ENCODE measurements at regions not wholly inside any gene's neighbourhood (a gene's known extent, or its start where the extent isn't known, plus 50 kb on each side); places are given as distances from the start of the nearest gene placed in this dataset.

DNA sequence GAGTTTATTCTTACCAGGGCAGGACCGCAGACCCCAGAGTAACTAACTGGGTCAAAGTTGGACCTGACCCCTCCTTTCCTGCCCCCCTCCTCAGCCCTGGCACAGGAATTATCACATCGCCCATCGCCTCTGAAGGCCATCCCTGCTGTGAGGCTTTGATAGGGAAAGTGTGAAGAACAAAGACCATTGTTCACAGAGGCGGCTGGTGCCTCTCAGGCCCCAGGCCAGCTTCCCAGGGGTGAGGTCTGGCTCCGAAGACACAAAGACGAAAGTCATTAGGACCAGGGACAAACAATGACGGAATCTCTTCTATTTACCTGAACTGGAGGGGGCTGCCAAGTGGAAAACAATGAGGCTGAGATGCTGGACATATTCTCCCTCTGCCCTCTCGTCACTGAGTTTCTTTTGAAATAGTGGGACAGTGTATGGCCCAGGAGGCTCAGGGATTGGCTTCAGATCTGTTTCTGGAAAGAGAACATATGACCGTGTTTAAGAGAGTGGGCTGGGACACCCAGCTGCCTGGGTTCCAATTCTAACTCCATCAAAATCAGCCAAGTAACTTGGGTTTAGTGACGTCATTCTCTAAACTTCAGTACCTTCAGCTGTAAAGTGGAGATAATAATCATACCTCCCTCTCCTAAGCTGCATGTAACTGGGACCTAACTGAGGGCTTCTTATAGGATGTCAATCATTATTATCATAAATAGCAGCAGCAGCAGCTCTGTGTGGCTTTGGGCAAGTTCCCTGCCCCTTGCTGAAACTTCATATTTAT is 769.4 kb downstream of the MED13L start:
- Histone ChIP-seq H3K4me1 (ENCODE audit: control insufficient read depth in 2 of 2, insufficient read depth in 2 of 2, low read length in 1 of 2) (peaks cover 0 to 4% of the 10 kb centered on the region in 2 donors), H3K4me3 (ENCODE audit: low read depth in 1 of 2, low read length in 2 of 2) (no peak overlapping the region), H3K27ac (ENCODE audit: low read depth in 2 of 2, low read length in 1 of 2) (no peak overlapping the region), H3K9me3 (ENCODE audit: control insufficient read depth in 2 of 2, insufficient read depth in 1 of 2, low read depth in 1 of 2, low read length in 1 of 2) (no peaks in the 10 kb centered on the region), H3K27me3 (ENCODE audit: control insufficient read depth in 1 of 2, insufficient read depth in 2 of 2, low read length in 2 of 2) (no peaks in the 10 kb centered on the region), H3K36me3 (ENCODE audit: control insufficient read depth in 2 of 2, insufficient read depth in 2 of 2, low read length in 1 of 2) (no peaks in the 10 kb centered on the region)
- 55 to 74% methylated on average over 10 of the region's 10 CpGs for WGBS, 2 donors

DNA sequence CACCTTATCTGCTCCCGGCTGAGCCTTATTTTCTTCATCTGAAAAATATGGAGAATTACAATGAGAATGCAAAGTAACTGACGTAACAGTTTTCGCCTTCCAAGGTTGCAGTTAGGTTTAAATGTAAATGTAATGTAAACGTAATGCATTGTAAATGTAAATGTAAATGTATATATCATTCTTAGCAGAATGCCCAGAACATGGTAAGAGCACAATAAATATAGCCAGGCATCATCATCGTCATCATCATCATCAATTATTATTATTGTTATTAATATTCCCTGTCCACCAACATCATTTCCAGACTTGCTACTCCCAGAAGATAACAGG is 770.0 kb downstream of the MED13L start:
- Histone ChIP-seq H3K4me3 (ENCODE audit: low read depth in 1 of 2, low read length in 2 of 2) (no peak overlapping the region), H3K27ac (ENCODE audit: low read depth in 2 of 2, low read length in 1 of 2) (no peak overlapping the region), H3K9me3 (ENCODE audit: control insufficient read depth in 2 of 2, insufficient read depth in 1 of 2, low read depth in 1 of 2, low read length in 1 of 2) (no peaks in the 10 kb centered on the region), H3K36me3 (ENCODE audit: control insufficient read depth in 2 of 2, insufficient read depth in 2 of 2, low read length in 1 of 2) (no peaks in the 10 kb centered on the region), H3K27me3 (ENCODE audit: control insufficient read depth in 1 of 2, insufficient read depth in 2 of 2, low read length in 2 of 2) (no peaks in the 10 kb centered on the region), H3K4me1 (ENCODE audit: control insufficient read depth in 2 of 2, insufficient read depth in 2 of 2, low read length in 1 of 2) (peaks cover 0 to 4% of the 10 kb centered on the region in 2 donors)
- WGBS, 2 donors = 81 to 87% methylated on average over 5 of the region's 5 CpGs

DNA sequence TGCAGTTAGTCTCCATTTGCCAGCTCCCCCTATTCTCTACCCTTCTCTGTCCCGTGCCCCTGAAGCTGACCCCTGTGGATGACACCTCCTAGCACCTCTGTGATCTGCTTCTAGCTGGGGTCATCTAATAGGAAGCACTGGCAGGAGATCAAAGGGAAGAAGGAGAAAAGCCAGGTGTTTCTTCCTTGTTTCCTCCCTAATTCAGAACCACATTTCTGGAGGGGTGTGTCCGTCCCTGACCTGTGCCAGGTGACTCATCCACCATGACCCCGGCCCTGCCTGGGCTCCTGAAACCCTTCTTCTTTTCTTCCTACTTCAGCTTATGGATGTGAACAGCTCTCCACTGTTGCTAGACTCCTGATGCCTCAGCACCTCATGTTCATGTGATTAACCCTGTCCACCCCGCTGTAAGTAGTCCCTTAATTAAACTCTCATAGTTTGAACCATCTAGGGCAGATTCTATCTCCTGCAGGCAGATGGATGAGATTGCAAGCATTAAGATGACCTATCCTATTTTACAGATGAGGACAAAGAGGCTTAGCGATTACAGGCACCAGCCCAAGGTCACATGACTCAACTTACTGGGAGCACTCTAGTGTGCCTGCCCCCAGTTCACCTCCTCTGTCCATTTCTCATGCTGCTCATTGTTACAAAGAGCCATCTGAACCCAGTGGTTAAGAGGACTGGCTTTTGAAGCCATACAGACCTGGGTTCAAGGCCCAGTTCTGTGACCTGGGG is 770.5 kb downstream of the MED13L start:
- no peak overlapping the region for H3K27ac ChIP-seq (ENCODE audit: low read depth in 2 of 2, low read length in 1 of 2)
- H3K36me3 ChIP-seq (ENCODE audit: control insufficient read depth in 2 of 2, insufficient read depth in 2 of 2, low read length in 1 of 2) = no peaks in the 10 kb centered on the region
- no peaks in the 10 kb centered on the region for H3K27me3 ChIP-seq (ENCODE audit: control insufficient read depth in 1 of 2, insufficient read depth in 2 of 2, low read length in 2 of 2)
- H3K4me3 ChIP-seq (ENCODE audit: low read depth in 1 of 2, low read length in 2 of 2) = no peak overlapping the region
- no peaks in the 10 kb centered on the region for H3K9me3 ChIP-seq (ENCODE audit: control insufficient read depth in 2 of 2, insufficient read depth in 1 of 2, low read depth in 1 of 2, low read length in 1 of 2)
- WGBS, 2 donors = 56 to 65% methylated on average over 5 of the region's 5 CpGs
- H3K4me1 ChIP-seq (ENCODE audit: control insufficient read depth in 2 of 2, insufficient read depth in 2 of 2, low read length in 1 of 2) = peaks cover 0 to 4% of the 10 kb centered on the region in 2 donors

DNA sequence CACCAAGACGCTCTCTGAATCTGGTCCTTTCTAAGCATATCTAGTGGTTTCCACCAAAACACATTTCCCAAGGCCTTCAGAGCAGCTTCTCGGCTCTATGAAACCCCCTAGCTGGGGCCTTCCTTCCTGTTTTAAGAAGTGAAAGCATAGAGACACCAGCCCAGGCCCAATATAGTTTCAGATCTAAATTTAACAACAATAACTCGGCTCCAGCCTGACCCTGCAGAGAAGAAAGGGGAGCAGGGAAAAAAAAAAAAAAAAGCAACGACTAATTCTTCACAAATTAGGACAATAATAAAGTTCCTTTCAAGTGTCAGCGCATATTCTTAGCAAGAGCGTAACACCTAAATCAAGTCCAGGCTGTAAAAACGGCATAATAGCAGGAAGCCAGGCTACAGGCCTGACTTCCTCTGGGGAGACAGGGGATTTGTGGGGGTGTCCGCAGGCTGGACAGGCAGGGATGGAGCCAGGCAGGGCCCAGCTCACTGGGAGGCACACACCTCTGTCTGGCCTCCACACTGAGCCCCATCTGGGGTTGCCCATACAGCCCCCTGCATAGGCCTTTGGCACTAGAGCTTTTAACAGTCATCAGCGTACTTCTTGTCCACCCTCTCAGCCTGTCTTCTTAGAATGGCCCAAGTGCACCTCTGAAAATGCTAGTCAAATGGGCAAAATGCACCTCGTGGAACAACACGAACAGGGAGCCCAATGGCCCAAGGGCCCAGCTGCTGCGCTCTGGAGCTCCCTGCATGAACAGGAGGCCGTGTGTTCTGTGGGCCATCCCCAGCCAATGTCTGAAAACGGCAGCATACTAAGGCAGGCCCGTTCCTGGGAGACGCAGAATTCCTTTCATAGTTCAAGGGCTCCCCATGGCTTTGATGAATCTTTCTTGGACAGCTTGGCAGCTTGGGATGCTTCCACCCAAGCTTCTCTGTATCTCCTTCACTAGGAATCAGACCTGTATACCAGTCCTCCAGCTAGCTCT is 772.9 kb downstream of the MED13L start:
- H3K4me1 ChIP-seq (ENCODE audit: control insufficient read depth in 2 of 2, insufficient read depth in 2 of 2, low read length in 1 of 2) = peaks cover 0 to 4% of the 10 kb centered on the region in 2 donors
- H3K4me3 ChIP-seq (ENCODE audit: low read depth in 1 of 2, low read length in 2 of 2) = no peak overlapping the region
- 70 to 74% methylated on average over 16 of the region's 16 CpGs for WGBS, 2 donors
- no peak overlapping the region for H3K27ac ChIP-seq (ENCODE audit: low read depth in 2 of 2, low read length in 1 of 2)
- peaks cover 0 to 2% of the 10 kb centered on the region in 2 donors for H3K9me3 ChIP-seq (ENCODE audit: control insufficient read depth in 2 of 2, insufficient read depth in 1 of 2, low read depth in 1 of 2, low read length in 1 of 2)
- no peaks in the 10 kb centered on the region for H3K36me3 ChIP-seq (ENCODE audit: control insufficient read depth in 2 of 2, insufficient read depth in 2 of 2, low read length in 1 of 2)
- H3K27me3 ChIP-seq (ENCODE audit: control insufficient read depth in 1 of 2, insufficient read depth in 2 of 2, low read length in 2 of 2) = no peaks in the 10 kb centered on the region

DNA sequence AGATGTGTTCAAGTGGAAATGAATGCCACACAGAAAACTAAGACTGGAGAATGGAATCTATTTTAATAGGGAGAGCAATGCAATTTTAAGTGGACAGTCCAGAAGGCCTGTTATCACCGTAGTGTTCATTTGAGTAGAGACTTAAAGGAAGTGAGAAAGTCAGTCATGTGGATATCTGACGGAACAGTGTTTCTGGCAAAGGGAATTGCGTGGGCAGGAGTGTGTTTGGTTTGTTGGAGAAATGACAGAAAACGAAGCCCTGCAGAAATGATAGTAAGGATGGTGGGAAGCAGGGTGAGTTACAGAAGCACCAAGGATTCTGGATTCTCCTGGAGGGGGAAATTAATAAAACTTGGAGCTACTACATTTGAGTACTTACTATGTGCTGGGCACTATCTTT is 776.6 kb downstream of the MED13L start:
- H3K4me1 ChIP-seq (ENCODE audit: control insufficient read depth in 2 of 2, insufficient read depth in 2 of 2, low read length in 1 of 2) = no peaks in the 10 kb centered on the region
- no peak overlapping the region for H3K27ac ChIP-seq (ENCODE audit: low read depth in 2 of 2, low read length in 1 of 2)
- no peaks in the 10 kb centered on the region for H3K27me3 ChIP-seq (ENCODE audit: control insufficient read depth in 1 of 2, insufficient read depth in 2 of 2, low read length in 2 of 2)
- H3K9me3 ChIP-seq (ENCODE audit: control insufficient read depth in 2 of 2, insufficient read depth in 1 of 2, low read depth in 1 of 2, low read length in 1 of 2) = peaks cover 0 to 2% of the 10 kb centered on the region in 2 donors
- H3K4me3 ChIP-seq (ENCODE audit: low read depth in 1 of 2, low read length in 2 of 2) = no peak overlapping the region
- H3K36me3 ChIP-seq (ENCODE audit: control insufficient read depth in 2 of 2, insufficient read depth in 2 of 2, low read length in 1 of 2) = no peaks in the 10 kb centered on the region
- WGBS, 2 donors = 54 to 55% methylated on average over 4 of the region's 4 CpGs

DNA sequence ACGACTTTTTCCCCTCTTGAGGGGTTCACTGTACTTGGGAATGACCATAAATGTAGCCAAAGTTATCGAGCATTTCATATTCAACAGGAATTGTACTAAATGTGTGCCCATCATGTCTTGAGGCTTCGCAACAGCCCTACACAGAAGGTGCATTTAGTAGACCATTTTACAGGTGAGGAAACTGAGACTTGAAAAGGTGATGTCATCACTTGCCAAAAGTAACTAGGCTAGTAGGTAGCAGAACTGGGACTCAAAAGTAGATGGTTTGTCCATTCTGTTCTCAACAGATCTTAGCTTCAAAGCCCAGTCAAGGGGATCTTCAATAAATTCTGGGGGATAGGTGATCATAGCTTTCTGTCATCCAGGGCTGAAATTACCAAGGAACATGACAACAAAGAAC is 782.2 kb downstream of the MED13L start:
- H3K9me3 ChIP-seq (ENCODE audit: control insufficient read depth in 2 of 2, insufficient read depth in 1 of 2, low read depth in 1 of 2, low read length in 1 of 2) = no peaks in the 10 kb centered on the region
- H3K36me3 ChIP-seq (ENCODE audit: control insufficient read depth in 2 of 2, insufficient read depth in 2 of 2, low read length in 1 of 2) = no peaks in the 10 kb centered on the region
- H3K4me1 ChIP-seq (ENCODE audit: control insufficient read depth in 2 of 2, insufficient read depth in 2 of 2, low read length in 1 of 2) = no peaks in the 10 kb centered on the region
- H3K4me3 ChIP-seq (ENCODE audit: low read depth in 1 of 2, low read length in 2 of 2) = no peak overlapping the region
- no peak overlapping the region for H3K27ac ChIP-seq (ENCODE audit: low read depth in 2 of 2, low read length in 1 of 2)
- no peaks in the 10 kb centered on the region for H3K27me3 ChIP-seq (ENCODE audit: control insufficient read depth in 1 of 2, insufficient read depth in 2 of 2, low read length in 2 of 2)
- WGBS, 2 donors = 87 to 90% methylated on average over 3 of the region's 3 CpGs

DNA sequence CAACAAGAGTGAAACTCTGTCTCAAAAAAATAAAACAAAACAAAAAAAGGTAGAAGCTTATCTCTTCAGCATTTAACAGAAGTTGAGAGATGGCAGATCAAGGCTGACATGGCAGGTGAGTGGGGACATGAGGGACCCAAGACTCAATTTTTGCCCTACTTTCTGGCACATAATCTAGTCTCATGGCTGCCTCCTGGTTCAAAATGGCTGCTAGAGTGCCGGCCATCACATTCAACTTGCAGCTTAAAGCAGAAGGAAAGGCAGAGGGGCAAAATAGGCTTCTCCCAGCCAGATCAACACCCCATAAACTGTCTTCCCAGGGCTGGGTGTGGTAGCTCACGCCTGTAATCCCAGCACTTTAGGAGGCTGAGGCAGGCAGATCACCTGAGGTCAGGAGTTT is 784.9 kb downstream of the MED13L start:
- no peaks in the 10 kb centered on the region for H3K27me3 ChIP-seq (ENCODE audit: control insufficient read depth in 1 of 2, insufficient read depth in 2 of 2, low read length in 2 of 2)
- no peaks in the 10 kb centered on the region for H3K9me3 ChIP-seq (ENCODE audit: control insufficient read depth in 2 of 2, insufficient read depth in 1 of 2, low read depth in 1 of 2, low read length in 1 of 2)
- H3K36me3 ChIP-seq (ENCODE audit: control insufficient read depth in 2 of 2, insufficient read depth in 2 of 2, low read length in 1 of 2) = no peaks in the 10 kb centered on the region
- no peaks in the 10 kb centered on the region for H3K4me1 ChIP-seq (ENCODE audit: control insufficient read depth in 2 of 2, insufficient read depth in 2 of 2, low read length in 1 of 2)
- H3K4me3 ChIP-seq (ENCODE audit: low read depth in 1 of 2, low read length in 2 of 2) = no peak overlapping the region
- no peak overlapping the region for H3K27ac ChIP-seq (ENCODE audit: low read depth in 2 of 2, low read length in 1 of 2)
- WGBS, 2 donors = 0 to 58% methylated on average over 2 of the region's 2 CpGs

DNA sequence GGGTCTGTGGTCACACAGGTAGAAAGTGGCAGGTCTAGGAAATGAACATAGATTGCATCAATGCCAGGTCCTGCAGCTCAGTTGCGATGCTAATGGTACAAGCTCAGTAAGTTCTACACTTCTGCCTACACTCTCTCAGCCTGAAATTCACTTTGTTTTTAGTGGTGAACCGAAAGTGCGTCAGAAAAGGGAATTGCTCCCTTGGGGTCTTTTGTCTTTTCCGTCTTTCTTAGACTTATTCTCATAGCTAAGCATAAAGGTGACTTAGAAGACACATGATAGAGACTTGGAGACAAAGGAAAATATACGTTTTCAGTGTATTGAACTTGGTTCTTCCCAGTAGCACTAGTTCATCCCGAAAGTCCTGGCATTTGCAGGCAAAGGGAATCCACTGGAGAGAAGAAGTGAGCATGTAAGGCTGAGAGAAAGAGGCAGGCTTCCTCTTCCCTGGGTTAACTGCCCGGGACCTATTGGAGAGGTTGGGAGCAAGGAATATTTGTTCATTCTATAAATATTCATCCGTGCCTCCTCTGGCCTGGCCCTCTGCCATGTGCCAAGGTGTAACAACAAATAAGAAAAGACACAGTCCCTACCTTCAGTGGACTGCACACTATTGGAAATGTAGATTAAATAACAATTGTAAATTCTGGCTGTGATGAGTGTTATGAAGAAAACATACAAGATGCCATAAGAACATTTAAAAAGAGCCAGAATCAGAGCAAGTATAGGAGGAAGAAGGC is 785.8 kb downstream of the MED13L start:
- WGBS, 2 donors = 64 to 70% methylated on average over 8 of the region's 8 CpGs
- no peak overlapping the region for H3K4me3 ChIP-seq (ENCODE audit: low read depth in 1 of 2, low read length in 2 of 2)
- no peaks in the 10 kb centered on the region for H3K27me3 ChIP-seq (ENCODE audit: control insufficient read depth in 1 of 2, insufficient read depth in 2 of 2, low read length in 2 of 2)
- no peaks in the 10 kb centered on the region for H3K9me3 ChIP-seq (ENCODE audit: control insufficient read depth in 2 of 2, insufficient read depth in 1 of 2, low read depth in 1 of 2, low read length in 1 of 2)
- H3K27ac ChIP-seq (ENCODE audit: low read depth in 2 of 2, low read length in 1 of 2) = no peak overlapping the region
- no peaks in the 10 kb centered on the region for H3K36me3 ChIP-seq (ENCODE audit: control insufficient read depth in 2 of 2, insufficient read depth in 2 of 2, low read length in 1 of 2)
- no peaks in the 10 kb centered on the region for H3K4me1 ChIP-seq (ENCODE audit: control insufficient read depth in 2 of 2, insufficient read depth in 2 of 2, low read length in 1 of 2)

DNA sequence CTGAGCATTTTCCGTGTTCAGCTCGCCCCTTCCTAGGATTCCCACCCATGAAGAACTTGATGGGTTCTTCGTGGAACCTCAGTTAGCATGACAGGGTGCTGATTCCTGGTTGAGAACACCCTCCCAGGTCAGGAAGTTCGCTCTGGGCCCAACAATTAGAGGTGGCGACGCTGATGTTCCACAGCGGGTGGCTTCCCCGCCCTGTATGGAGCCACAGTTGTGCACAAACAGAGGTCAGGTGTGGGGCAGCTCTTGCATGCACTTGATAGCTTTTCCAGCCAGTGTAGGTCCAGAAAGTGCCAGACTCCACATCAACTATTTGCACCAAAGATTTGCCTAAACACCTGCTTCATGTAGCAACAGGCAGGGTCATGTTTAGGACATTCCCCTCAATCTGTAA is 788.2 kb downstream of the MED13L start:
- Histone ChIP-seq H3K4me1 (ENCODE audit: control insufficient read depth in 2 of 2, insufficient read depth in 2 of 2, low read length in 1 of 2) (no peaks in the 10 kb centered on the region), H3K36me3 (ENCODE audit: control insufficient read depth in 2 of 2, insufficient read depth in 2 of 2, low read length in 1 of 2) (no peaks in the 10 kb centered on the region), H3K4me3 (ENCODE audit: low read depth in 1 of 2, low read length in 2 of 2) (no peak overlapping the region), H3K27ac (ENCODE audit: low read depth in 2 of 2, low read length in 1 of 2) (no peak overlapping the region), H3K9me3 (ENCODE audit: control insufficient read depth in 2 of 2, insufficient read depth in 1 of 2, low read depth in 1 of 2, low read length in 1 of 2) (no peaks in the 10 kb centered on the region), H3K27me3 (ENCODE audit: control insufficient read depth in 1 of 2, insufficient read depth in 2 of 2, low read length in 2 of 2) (no peaks in the 10 kb centered on the region)
- 82 to 87% methylated on average over 8 of the region's 8 CpGs for WGBS, 2 donors
